H9 (cell line): ENCODE measurements at regions not wholly inside any gene's neighbourhood (a gene's known extent, or its start where the extent isn't known, plus 50 kb on each side); places are given as distances from the start of the nearest gene placed in this dataset.

Experiments used
- DNase-seq: peaks from one replicate; pipeline ENCODE4 v3.0.0-alpha.2; 2017
- H2AFZ ChIP-seq: one replicate; pipeline ENCODE4 v1.6.1; 2013; ENCODE audit warnings: mild to moderate bottlenecking, low read length, control low read depth, moderate library complexity
- H2AK5ac ChIP-seq: 2 replicates; pipeline ENCODE4 v1.6.1; 2013; ENCODE audit warnings: low read length, control low read depth, mixed read lengths; ENCODE audit not compliant: insufficient read length
- H2BK120ac ChIP-seq: one replicate; pipeline ENCODE4 v1.6.1; 2013; ENCODE audit warnings: low read depth, mild to moderate bottlenecking, low read length, control low read depth, inconsistent platforms; ENCODE audit not compliant: poor library complexity, severe bottlenecking
- H2BK12ac ChIP-seq: 2 replicates; pipeline ENCODE4 v1.6.1; 2013; ENCODE audit warnings: low read length, control low read depth, mixed read lengths, low read depth; ENCODE audit not compliant: insufficient read length
- H2BK15ac ChIP-seq: 2 replicates; pipeline ENCODE4 v1.6.1; 2013; ENCODE audit warnings: low read depth, low read length, control low read depth
- H2BK20ac ChIP-seq: one replicate; pipeline ENCODE4 v1.6.1; 2013; ENCODE audit warnings: low read depth, mild to moderate bottlenecking, low read length, control low read depth, inconsistent platforms; ENCODE audit not compliant: poor library complexity, severe bottlenecking
- H2BK5ac ChIP-seq: 2 replicates; pipeline ENCODE4 v1.6.1; 2013; ENCODE audit warnings: low read length, control low read depth, mixed read lengths; ENCODE audit not compliant: insufficient read length
- H3K14ac ChIP-seq: 2 replicates; pipeline ENCODE4 v1.6.1; 2013; ENCODE audit warnings: low read length, control low read depth; ENCODE audit not compliant: insufficient read depth
- H3K18ac ChIP-seq: 2 replicates; pipeline ENCODE4 v1.6.1; 2013; ENCODE audit warnings: low read depth, mild to moderate bottlenecking, mixed read lengths, low read length, control low read depth; ENCODE audit not compliant: insufficient read length
- H3K23ac ChIP-seq: 2 replicates; pipeline ENCODE4 v1.6.1; 2013; ENCODE audit warnings: low read length, control low read depth, mixed read lengths, low read depth; ENCODE audit not compliant: insufficient read length
- H3K23me2 ChIP-seq: 2 replicates; pipeline ENCODE4 v1.6.1; 2013; ENCODE audit warnings: low read depth, mild to moderate bottlenecking, mixed read lengths, low read length, control low read depth; ENCODE audit not compliant: insufficient read length, poor library complexity, severe bottlenecking
- H3K27ac ChIP-seq: 2 replicates; pipeline ENCODE4 v1.5.1; 2013; ENCODE audit warnings: low read length, control low read depth, mixed read lengths, low read depth; ENCODE audit not compliant: insufficient read length
- H3K27me3 ChIP-seq: 2 replicates; pipeline ENCODE4 v1.6.1; 2013; ENCODE audit warnings: low read length, control low read depth, inconsistent platforms; ENCODE audit not compliant: insufficient read depth
- H3K4ac ChIP-seq: 2 replicates; pipeline ENCODE4 v1.6.1; 2013; ENCODE audit warnings: low read depth, mild to moderate bottlenecking, control low read depth, inconsistent platforms, low read length, moderate library complexity
- H3K4me1 ChIP-seq: 2 replicates; pipeline ENCODE4 v1.6.1; 2013; ENCODE audit warnings: low read length, control low read depth, inconsistent platforms; ENCODE audit not compliant: insufficient read depth
- H3K4me2 ChIP-seq: 2 replicates; pipeline ENCODE4 v1.6.1; 2013; ENCODE audit warnings: low read length, control low read depth, mixed read lengths; ENCODE audit not compliant: insufficient read length, insufficient read depth
- H3K56ac ChIP-seq: 2 replicates; pipeline ENCODE4 v1.6.1; 2013; ENCODE audit warnings: low read depth, mild to moderate bottlenecking, mixed read lengths, low read length, control low read depth; ENCODE audit not compliant: insufficient read length
- H3K79me1 ChIP-seq: 2 replicates; pipeline ENCODE4 v1.6.1; 2013; ENCODE audit warnings: low read depth, mild to moderate bottlenecking, moderate library complexity, low read length, control low read depth, inconsistent platforms; ENCODE audit not compliant: insufficient read depth, poor library complexity, severe bottlenecking
- H3K79me2 ChIP-seq: 2 replicates; pipeline ENCODE4 v1.6.1; 2013; ENCODE audit warnings: low read length, control low read depth, inconsistent platforms; ENCODE audit not compliant: insufficient read depth
- H3K9ac ChIP-seq: 2 replicates; pipeline ENCODE4 v1.6.1; 2013; ENCODE audit warnings: low read length, control low read depth, mixed read lengths; ENCODE audit not compliant: insufficient read length; ENCODE audit errors: extremely low read depth
- H3K9me3 ChIP-seq: one replicate; pipeline ENCODE4 v1.6.1; 2013; ENCODE audit warnings: low read depth, low read length, inconsistent platforms; ENCODE audit not compliant: control insufficient read depth
- H3T11ph ChIP-seq: one replicate; pipeline ENCODE4 v1.6.1; 2013; ENCODE audit warnings: mild to moderate bottlenecking, low read length, control low read depth, inconsistent platforms
- H4K20me1 ChIP-seq: one replicate; pipeline ENCODE4 v1.6.1; 2013; ENCODE audit not compliant: control insufficient read depth, insufficient read length, insufficient read depth
- H4K5ac ChIP-seq: 2 replicates; pipeline ENCODE4 v1.6.1; 2013; ENCODE audit warnings: low read depth, mild to moderate bottlenecking, mixed read lengths, low read length, control low read depth; ENCODE audit not compliant: insufficient read length
- H4K8ac ChIP-seq: replicated peaks from 2 replicates; pipeline ENCODE4 v1.6.1; 2013; ENCODE audit warnings: low read length, control low read depth, mixed read lengths, low read depth; ENCODE audit not compliant: insufficient read length
- H4K91ac ChIP-seq: 2 replicates; pipeline ENCODE4 v1.6.1; 2013; ENCODE audit warnings: low read depth, mild to moderate bottlenecking, moderate library complexity, mixed read lengths, low read length, control low read depth; ENCODE audit not compliant: insufficient read length
- H3K27ac Mint-ChIP-seq, 3 experiments: 2 replicates in 2 of 3; 3 replicates in 1 of 3; pipeline ENCODE4 v1.8.0; 2020 to 2021; ENCODE audit warnings: mixed read lengths in 3 of 3, mild to moderate bottlenecking in 1 of 3, moderate library complexity in 1 of 3
- H3K27me3 Mint-ChIP-seq: 2 replicates; pipeline ENCODE4 v1.8.0; 2021; ENCODE audit warnings: low read depth, mild to moderate bottlenecking, moderate library complexity, mixed read lengths
- H3K36me3 Mint-ChIP-seq, 3 experiments: 2 replicates in 2 of 3; 3 replicates in 1 of 3; pipeline ENCODE4 v1.8.0; 2020 to 2021; ENCODE audit warnings: low read depth in 3 of 3, mixed read lengths in 3 of 3; ENCODE audit not compliant: insufficient read depth in 1 of 3
- H3K4me1 Mint-ChIP-seq, 2 experiments: 2 replicates each; pipeline ENCODE4 v1.8.0; 2020; ENCODE audit warnings: mixed read lengths in 2 of 2
- H3K4me3 Mint-ChIP-seq, 2 experiments: 2 replicates in 1 of 2; 3 replicates in 1 of 2; pipeline ENCODE4 v1.8.0; 2020 to 2021; ENCODE audit warnings: mild to moderate bottlenecking in 2 of 2, mixed read lengths in 2 of 2, moderate library complexity in 1 of 2
- H3K9me3 Mint-ChIP-seq, 2 experiments: 2 replicates in 1 of 2; 3 replicates in 1 of 2; pipeline ENCODE4 v1.8.0; 2020; ENCODE audit warnings: mild to moderate bottlenecking in 2 of 2, mixed read lengths in 2 of 2, moderate library complexity in 1 of 2
- WGBS: extraction: QIAGEN DNeasy Blood & Tissue Kit; methylation state at CpG from one replicate; pipeline ENCODE4 v1.1.7; 2013; ENCODE audit warnings: missing lambda C conversion rate, low lambda C conversion rate, mixed read lengths; ENCODE audit not compliant: insufficient read length; ENCODE audit errors: extremely low coverage; 5-methylcytosine and 5-hydroxymethylcytosine counted together
- TF ChIP-seq, protein P1 (sequence below): fragments of 200-600 bp; sonication (generic); conservative IDR thresholded peaks from 3 replicates; pipeline ENCODE4 v1.8.0; 2021; ENCODE audit warnings: antibody characterized with exemption, mild to moderate bottlenecking

DNA sequence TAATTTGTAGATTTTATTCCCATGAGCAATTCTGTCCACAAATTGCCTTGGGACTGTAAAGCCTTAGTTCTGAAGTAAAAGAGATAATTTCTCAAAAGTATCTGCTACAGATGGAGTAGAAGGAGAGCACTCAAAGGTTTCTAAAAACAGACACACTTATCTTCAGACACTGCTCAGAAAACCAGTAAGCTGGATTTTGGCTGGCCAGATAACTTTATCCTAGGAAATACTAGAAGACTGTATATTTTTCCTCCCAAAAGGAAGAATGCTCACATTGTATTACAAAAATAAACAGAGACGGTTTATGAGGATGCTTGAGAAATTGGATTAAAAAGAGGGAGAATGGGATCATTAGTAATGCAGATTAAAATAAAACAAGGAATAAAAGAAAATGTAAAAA is 178.0 kb upstream of the IGFBP3 start:
- Histone ChIP-seq H4K5ac (no peak overlapping the region), H3K79me2 (no peaks in the 10 kb centered on the region), H4K8ac (no peak overlapping the region), H3K4me1 (no peaks in the 10 kb centered on the region), H2AFZ (no peak overlapping the region), H3K23me2 (no peaks in the 10 kb centered on the region), H3K27me3 (no peaks in the 10 kb centered on the region), H2BK20ac (no peak overlapping the region), H4K20me1 (no peaks in the 10 kb centered on the region), H3K27ac (no peak overlapping the region), H2BK15ac (no peak overlapping the region), H2BK120ac (no peak overlapping the region), H3K79me1 (no peaks in the 10 kb centered on the region), H2BK5ac (no peak overlapping the region), H3K4me2 (no peak overlapping the region), H3K9me3 (no peaks in the 10 kb centered on the region), H3K56ac (no peak overlapping the region), H2AK5ac (no peak overlapping the region), H3K23ac (no peak overlapping the region), H3K14ac (no peak overlapping the region), H3K18ac (no peak overlapping the region), H3T11ph (no peak overlapping the region), H4K91ac (no peak overlapping the region), H3K9ac (no peak overlapping the region), H3K4ac (no peak overlapping the region), H2BK12ac (no peak overlapping the region)
- Mint-ChIP-seq H3K27me3 (no peaks in the 10 kb centered on the region), H3K27ac (no peak overlapping the region), H3K36me3 (no peaks in the 10 kb centered on the region), H3K4me1 (no peaks in the 10 kb centered on the region), H3K4me3 (no peak overlapping the region), H3K9me3 (no peaks in the 10 kb centered on the region)
- WGBS, result no CpG with 5 or more reads among the region's 1 CpG
- TF ChIP-seq, protein P1, sequence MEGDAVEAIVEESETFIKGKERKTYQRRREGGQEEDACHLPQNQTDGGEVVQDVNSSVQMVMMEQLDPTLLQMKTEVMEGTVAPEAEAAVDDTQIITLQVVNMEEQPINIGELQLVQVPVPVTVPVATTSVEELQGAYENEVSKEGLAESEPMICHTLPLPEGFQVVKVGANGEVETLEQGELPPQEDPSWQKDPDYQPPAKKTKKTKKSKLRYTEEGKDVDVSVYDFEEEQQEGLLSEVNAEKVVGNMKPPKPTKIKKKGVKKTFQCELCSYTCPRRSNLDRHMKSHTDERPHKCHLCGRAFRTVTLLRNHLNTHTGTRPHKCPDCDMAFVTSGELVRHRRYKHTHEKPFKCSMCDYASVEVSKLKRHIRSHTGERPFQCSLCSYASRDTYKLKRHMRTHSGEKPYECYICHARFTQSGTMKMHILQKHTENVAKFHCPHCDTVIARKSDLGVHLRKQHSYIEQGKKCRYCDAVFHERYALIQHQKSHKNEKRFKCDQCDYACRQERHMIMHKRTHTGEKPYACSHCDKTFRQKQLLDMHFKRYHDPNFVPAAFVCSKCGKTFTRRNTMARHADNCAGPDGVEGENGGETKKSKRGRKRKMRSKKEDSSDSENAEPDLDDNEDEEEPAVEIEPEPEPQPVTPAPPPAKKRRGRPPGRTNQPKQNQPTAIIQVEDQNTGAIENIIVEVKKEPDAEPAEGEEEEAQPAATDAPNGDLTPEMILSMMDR, result no peak
- no peak for DNase-seq
